GM19023 (cell line): ENCODE measurements at regions not wholly inside any gene's neighbourhood (a gene's known extent, or its start where the extent isn't known, plus 50 kb on each side); places are given as distances from the start of the nearest gene placed in this dataset.
A peak's percentile ranks its signal among the peaks of the same experiment; 100 is the strongest.

Source experiments
- ATAC-seq: cut with Tn5 transposase; IDR thresholded peaks from one replicate; pipeline ENCODE4 v1.9.1; 2021; ENCODE audit warnings: mild to moderate bottlenecking, moderate library complexity; ENCODE audit not compliant: unreplicated experiment

DNA sequence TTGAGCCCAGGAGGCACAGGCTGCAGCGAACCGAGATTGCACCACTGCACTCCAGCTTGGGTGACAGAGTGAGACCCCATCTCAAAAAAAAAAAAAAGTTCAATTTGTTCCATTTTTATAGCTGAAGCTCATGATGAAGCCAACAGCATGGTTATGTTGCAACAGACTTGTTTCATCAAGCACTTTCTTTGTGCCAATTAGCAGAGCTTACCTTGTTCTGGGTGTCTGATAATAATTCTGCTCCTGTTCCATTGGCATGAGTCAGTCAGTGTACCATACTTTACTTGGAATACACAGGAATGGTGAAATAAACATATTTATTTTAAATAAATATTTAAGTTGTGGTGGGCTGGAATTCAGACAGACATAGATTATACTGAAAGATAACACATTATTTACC is 100.8 kb upstream of the DAAM1 start:
- ATAC-seq: no peak

DNA sequence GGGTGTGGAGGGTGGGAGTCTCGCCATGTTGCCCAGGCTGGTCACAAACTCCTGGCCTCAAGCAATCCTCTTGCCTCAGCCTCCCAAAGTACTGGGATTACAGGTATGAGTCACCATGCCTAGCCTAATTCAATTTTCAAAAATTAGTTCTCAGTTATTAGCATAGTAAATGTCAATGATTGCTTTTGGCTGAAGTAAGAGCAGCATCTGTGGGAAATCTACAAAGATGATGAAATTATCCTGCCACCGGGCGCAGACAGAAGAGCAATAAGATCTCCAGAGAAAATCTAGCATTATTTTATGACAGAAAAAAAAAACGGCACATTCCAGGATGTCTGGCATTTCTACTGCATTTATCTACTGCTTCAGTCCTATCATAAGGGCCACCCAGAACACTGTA is 97.9 kb upstream of the DAAM1 start:
- no peak for ATAC-seq

DNA sequence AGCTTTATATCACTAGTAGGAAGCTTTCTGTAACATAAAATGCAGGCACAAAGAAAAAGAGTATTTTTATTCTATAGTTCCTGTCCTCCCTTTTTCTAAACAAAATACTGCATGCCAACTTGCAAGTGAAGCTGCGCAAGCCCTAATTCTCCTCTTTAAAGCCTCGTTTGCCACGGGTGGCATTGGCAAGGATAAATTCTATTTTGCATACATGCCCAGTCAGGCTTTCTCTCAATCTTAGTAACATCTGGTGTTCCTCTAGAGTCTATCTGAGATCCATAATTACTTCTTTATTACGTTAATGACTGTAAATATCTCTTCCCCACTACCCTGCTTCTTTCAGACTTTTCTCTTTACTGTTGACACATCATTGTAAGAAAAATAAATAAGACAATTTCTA is 97.1 kb upstream of the DAAM1 start:
- no peak for ATAC-seq

DNA sequence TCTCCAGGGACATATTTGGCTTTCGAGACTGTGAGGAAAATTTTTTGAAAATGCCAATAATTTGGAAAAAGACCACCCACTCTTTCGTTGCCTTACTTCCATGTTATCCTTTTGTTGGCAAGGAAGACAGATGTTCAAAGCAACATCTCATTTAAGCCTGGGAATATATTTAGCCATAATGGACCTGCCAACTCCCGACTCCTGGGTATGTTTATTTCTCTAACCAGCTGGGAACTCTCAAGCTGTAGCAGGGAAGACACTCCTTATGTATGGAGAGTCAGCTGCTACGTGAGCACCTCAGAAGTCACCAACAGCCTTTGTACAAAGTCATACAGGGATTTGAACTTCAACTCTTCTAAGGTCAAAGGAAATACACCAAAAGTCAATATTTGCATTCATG is 96.5 kb upstream of the DAAM1 start:
- no peak for ATAC-seq

DNA sequence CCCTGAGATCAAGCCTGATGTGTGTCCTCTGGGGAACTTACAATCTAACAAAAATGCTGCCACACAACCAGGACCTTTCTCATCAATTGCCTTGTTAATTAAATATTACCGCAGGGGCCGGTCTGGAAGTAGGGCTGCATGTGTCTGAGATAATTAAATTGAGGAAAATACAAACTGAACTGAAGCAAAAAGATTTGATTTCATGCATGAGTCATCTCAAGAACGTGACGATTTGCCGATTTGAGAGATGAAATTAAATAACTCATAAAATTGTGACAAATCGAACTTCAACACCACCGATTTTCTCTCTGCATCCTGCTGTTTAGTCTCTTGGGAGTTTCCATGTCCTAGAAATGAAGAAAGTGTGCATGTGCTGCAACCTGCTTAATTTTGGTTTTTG is 94.6 kb upstream of the DAAM1 start:
- no peak for ATAC-seq

DNA sequence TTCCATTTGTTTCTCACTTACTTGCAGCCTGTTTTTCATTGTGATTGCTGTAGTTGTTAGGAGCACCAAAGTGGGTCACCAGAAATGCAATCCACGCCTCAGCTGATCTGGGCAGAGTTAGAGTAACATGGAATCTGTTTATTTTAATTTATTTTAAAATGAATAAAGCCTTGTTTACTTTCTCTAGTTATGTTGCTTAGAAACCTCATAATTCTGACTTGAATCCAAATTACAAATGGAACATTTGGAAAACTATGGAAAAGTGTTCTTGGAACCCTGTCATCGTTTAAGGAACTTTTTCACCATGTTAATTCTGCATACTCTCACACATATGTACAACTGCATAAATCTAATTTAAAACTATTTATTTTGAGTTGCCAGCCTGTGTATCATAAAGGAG is 92.2 kb upstream of the DAAM1 start:
- no peak for ATAC-seq

DNA sequence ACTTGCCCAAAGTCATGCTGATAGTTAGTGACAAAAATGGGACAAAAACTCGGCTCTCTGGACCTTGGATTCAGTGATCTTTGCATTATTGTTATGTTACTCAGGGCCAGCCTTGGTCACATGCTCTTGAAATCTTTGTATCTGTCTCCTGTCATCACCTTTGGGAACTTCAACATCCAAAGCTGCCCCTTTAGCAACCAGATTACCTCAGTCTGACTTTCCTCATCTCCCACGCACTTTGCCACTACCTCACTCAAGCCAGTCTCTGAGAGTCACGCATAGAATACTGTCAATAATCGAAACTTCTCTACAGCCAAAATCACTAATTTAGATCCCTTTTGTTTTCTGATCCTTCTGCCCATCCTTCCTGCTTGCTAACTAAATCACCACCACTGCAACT is 90.8 kb upstream of the DAAM1 start:
- no peak for ATAC-seq

DNA sequence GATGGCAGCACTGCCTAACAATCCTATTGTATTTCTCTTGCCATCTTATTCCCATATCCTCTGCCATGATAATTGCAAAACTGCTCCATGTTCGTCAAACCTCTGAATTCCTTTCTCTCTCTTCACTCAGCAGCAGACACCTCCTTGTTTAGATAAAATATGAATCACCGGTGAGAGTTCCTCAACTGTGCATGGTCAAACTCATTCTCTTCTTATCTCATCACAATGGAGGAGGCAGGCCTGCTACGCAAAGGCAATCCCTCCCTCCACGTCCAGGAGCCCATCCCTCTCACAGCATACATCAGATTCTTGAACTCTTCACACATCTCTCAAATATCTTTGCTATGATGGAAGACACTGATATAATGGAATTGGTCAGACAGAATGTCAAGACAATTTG is 90.1 kb upstream of the DAAM1 start:
- ATAC-seq: no peak

DNA sequence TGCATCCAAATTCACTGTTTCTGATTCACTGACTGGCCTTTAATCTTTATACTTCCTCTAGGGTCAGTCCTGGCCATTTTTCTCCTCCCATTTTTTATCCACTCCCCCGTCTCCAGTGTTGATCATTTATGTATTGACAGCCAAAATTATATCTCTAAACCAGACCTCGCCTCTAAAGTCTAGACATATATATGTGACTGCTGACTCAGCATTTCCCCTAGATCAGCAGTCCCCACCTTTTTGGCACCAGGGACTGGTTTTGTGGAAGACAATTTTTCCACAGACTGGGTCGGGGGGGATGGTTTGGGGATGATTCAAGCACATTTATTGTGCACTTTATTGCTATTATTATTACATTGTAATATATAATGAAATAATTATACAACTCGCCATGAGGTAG is 88.3 kb upstream of the DAAM1 start:
- no peak for ATAC-seq

DNA sequence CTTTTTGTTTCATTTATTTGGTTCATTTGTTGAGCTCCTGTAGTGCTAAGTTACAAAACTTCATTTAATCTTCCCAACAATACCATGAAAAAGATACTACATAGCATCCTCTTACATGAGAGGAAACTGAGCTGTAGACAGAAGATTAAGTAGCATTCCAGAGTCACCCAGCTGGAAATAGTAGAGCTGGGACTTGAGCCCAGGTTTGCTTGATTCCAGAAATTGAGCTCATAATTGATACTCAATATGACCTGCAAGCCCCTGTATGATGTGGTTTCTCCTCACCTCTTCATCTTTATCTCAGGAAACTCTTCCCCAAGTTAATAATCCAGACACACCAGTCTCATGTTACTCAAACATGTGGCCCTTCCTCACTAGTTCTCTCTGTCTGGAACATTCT is 87.0 kb upstream of the DAAM1 start:
- ATAC-seq: no peak

DNA sequence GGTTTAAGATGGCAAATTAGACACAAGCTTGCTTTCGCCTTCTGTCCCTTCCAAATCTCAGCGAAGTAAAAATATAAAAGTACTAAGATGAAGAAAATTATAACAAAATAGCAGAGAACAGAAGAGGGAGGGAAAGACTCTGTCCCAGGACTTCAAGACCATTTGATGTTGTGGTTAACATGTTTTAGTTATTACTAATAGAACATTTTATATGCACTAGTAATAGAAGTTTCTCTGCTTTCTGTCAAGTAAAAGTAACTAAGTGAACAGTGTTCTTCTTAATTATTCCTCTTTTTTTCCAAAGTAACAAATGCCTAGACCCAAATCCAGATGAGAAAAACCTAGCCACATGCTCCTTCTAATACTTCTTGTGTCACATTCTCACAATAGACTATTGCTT is 85.1 kb upstream of the DAAM1 start:
- ATAC-seq: no peak

DNA sequence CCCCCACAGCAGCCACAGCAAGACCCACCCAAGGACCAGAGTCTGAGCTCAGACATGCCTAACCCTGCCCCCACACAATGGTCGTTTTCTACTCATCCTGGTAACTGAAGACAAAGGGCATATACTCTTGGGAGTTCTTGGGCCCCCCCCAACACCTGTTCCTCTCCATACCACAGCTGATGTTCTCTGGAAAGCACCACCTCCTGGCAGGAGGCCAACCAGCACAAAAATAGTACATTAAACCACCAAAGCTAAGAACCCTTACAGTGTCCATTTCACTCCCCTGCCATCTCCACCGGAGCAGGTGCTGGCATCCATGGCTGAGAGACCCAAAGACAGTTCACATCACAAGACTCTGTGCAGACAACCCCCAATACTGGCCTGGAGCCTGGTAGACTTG is 80.6 kb upstream of the DAAM1 start:
- no peak for ATAC-seq

DNA sequence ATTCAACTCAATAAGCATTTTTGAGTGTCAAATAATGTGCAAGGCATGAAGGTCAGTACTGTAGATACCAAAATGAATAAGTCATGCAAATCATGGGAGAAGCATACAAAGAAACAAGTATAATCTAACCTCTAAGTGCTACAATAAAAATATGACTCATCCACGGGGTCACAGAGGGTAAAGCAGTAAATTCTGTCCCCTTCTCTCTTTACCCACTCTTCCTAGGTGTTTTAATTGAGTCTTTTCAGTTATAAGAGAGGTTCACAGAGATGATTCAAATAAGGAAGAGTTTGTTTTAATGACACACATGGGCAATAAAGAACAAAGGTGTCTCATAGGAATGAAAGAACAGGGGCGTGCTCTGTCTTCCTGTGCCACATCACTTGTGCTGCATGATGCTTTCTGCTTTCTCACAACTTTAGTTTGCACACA is 71.5 kb upstream of the DAAM1 start:
- ATAC-seq: peak; percentile 43

DNA sequence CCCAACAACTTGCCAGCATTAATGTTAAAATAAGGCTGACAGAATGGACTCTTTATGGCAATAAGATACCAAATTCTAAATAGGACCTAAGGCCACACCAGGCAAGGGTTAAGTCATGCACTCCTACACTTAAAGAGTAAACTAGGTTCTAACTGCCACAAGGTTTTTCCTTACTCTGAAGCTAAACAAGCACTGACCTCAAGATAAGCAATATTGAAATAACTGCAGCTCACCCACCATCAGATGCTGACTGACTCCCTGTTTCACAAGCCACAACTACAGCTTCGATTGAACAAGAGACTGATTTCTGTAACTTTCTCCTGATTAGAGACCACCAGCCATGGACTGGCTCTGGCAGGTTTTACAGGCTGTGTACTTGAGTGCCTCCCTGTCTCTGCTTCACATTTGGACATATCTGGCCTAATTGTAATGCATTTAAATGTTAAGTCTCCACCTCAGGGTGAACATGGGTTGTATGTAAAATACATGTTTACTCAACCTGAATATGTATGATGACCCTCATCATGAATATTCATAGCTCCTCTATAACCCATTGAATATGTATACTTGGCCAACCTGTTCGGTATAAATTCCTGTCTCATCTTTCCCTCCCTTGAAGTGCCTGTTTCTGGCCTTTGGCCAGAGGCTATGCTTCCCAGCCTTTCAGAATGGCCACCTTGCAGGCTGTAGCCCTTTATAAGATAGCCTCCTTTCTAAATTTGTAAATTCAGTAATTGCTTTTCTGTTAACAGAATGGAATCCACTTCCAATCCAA is 70.5 kb upstream of the DAAM1 start:
- no peak for ATAC-seq

DNA sequence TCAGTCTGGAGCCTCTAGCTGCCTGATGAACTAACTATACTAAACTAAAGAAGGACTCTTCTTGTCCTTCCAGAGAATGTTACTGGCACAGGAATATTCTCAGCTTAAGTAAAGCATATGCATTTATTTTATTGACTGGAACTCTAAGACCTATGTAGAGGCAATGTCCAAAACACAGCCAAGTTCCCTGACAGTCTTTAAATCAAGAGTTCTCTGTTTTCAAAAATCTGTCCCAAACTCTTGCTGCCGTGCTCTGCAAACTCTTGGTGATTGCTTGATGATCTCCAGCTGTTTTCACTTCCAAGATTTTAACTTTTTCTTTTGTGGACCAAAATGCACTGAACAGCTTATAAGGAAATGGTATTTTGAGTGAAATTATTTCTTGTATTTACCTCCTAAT is 67.5 kb upstream of the DAAM1 start:
- ATAC-seq: no peak

DNA sequence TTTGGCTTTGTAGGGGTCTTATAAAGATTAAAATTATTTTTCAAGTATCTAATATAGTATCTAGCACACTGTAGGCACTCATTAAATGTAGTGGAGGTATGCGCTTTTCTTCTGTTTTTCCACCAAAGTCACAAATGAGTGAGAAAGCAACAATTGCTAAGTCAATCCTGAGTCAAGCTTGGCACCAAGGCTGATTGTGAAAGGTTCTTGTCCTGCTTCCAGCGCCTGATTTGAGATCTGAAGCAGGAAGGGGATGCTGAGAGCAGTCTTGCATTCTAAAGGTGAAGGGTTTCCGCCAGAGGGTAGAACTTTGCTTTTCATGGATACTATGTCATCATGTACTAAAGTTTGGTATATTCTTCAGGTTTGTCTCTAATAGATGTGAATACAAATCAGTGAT is 64.9 kb upstream of the DAAM1 start:
- ATAC-seq: no peak

DNA sequence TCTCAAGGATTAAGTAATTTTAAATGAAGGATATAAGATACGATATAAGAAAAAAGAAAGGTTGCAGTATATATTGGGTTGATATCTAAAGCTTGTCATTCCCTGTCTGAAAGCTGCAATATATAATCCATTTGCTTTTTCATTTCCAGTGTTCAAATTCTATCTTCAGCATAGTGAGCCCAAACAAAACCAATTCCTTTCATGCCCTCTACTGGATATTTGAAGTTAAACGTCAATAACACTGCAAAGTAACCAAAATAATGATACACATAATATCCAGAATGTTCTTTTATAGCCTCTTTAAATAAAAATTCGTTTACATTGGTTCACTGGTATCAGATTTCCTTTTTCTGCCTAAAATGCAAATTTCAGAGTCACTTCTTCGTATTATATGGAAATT is 64.5 kb upstream of the DAAM1 start:
- ATAC-seq: no peak

DNA sequence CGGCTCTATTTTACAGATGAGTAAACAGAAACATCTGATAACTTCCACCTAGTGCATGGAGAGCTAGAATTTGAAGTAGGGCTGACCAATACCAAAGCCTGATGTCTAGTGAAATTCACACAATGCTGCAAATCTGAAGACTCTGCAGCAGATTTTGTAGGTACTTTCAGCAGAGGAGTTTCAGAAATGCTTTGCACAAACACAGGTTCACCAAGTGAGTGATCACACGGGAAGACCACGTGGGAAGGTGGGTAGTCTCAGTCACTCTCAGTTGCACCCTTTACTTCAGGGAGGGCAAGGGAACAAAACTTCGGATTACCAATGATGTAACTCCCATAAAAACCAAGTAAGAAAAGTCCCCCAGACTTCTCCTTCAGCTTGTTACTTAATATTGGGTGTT is 63.3 kb upstream of the DAAM1 start:
- no peak for ATAC-seq

DNA sequence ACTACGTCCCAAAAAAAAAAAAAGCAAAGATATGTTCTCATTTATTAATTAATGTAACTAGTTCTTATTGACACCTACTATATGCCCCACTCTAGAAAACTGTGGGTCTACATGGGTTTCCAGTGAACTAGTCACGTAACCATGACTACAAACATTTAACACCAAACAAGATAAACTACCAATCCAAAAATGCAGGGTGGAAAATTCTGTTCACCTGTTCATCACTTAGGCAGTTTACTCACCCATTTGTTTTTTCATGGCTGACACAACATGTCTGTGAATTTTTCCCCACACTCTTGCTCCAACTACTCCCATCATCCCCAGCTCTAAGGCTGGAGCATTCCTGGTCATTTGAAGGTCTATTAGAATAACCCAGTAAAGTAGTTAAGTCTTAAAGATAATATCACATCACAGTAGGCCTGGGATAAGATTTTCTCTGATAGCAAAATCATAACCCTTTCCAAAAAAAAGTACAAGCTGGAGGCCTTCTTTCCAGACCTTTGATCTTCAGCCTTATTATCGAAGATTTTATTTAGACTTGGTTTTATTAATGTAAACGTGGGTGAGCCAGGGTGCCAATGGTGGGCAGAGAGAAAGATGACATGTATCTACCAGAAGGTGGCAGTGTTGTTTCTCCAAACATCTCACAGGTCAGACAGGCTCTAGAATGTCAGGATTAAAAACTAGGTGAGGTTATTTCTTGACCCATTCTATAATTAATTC is 61.6 kb upstream of the DAAM1 start:
- no peak for ATAC-seq

DNA sequence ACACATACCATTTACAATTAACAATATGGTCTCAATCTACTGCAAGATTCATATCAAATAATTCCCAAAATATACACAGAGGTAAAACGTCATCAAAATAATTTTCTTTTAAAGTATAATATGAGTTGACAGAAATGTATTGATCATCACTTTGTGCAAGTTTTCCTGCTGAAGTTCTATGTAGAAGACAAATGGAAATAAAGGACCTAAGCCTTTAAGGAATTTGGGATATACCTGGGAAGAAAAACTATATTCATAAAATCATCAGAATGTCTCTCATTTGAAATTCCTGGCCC is 61.1 kb upstream of the DAAM1 start:
- no peak for ATAC-seq

DNA sequence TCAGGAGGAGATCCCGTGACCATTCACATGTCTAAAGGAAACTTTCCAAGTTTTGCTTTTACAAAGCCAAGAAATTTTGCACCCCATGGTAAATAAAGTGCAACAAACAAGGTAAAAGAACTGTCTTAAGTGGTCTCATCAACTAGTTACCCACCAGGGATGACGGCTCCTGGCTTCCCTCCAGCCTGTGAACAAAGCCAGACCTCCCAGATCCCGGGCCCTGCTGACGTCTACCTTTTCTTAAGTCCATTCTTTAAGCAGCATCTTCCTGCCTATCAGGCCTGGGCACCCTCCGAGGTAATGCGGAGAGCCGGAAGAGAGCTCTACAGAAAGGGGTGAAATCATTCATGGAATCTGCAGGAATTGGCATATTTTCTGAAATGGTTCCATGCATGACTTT is 58.0 kb upstream of the DAAM1 start:
- ATAC-seq: no peak

DNA sequence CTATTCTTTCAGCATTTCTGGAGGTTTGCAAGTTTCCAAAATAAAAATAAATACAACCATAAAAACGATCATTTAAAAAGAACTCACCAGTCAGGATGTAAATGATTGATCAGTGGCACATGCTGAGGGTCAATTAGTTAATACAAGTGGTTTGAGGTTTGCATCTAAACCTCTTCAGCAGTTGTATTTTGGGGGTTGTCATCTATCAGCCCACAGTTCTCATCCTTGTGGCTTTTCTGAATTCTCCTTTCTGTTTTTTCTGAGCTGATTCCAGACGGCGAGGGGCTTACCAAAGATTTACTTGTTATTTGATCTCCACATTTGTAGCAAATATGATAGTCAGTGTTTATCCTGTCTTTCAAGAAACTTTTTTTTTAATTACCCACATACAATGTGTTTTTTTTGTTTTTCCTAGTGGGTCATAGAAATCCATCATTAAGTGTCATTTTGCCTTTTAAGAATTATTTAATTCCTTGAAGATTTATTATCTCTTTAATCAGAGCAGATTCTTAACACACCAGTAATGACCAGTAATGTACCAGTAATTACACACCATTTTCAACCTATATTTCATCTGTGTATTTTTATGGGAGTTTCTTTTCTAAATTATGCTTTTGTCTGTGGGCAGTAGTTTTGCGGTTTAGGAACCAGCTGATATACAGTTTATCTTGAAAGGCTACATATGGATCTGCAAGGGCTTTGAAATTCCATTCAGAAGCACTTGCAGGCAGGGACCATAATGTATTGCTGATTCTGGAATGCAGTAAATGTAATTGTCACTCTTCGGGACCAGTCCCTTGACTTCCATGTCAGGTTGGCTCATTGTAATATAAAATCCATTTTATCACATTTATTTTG is 56.3 kb upstream of the DAAM1 start:
- ATAC-seq: no peak
